Endothelial cell of umbilical vein (primary cell): ENCODE measurements at regions not wholly inside any gene's neighbourhood (a gene's known extent, or its start where the extent isn't known, plus 50 kb on each side); places are given as distances from the start of the nearest gene placed in this dataset. TPM values are rescaled to one million over a fixed set of nuclear protein-coding genes. Genes with fewer than 3 reads are reported as not detected.

Experiments used
- BruUV-seq: library from RNA; stranded (reverse); fragments of 400-500 nt; replicated peaks from 2 replicates; lab custom pipeline; 2021; lab: Mats Ljungman, UMichigan
- CTCF ChIA-PET: fragments of 300-600, 350-600 bp; sonication (Branson Sonifier 250); formaldehyde crosslinking; loops from one replicate; lab custom pipeline; 2021; ENCODE audit warnings: antibody characterized with exemption, inconsistent platforms; lab: Charles Lee
- POLR2A ChIA-PET: fragments of 300-600, 350-600 bp; sonication (Branson Sonifier 250); formaldehyde crosslinking; loops from one replicate; lab custom pipeline; 2021; ENCODE audit warnings: antibody characterized with exemption, inconsistent platforms; lab: Charles Lee
- DNase-seq: peaks from one replicate; pipeline ENCODE4 v3.0.0-alpha.2; 2011; ENCODE audit warnings: low read depth, low spot score
- FAIRE-seq: peaks from 2 replicates; lab custom pipeline; 2011; peaks lifted over from hg19 to GRCh38; lab: Jason Lieb, UNC
- H2AFZ ChIP-seq: 2 replicates; pipeline ENCODE4 v1.6.0; 2012; ENCODE audit warnings: low read depth, low read length, control low read depth, inconsistent platforms
- H3K27ac ChIP-seq: 2 replicates; pipeline ENCODE4 v1.5.1; 2011; ENCODE audit warnings: low read depth, mild to moderate bottlenecking, control low read depth, low read length, moderate library complexity; ENCODE audit not compliant: insufficient read depth
- H3K27me3 ChIP-seq, 2 experiments: 2 replicates each; pipeline versions ENCODE4 v1.6.0 to v1.6.1; 2011; ENCODE audit warnings: low read length in 2 of 2, mixed read lengths in 1 of 2; ENCODE audit not compliant: control insufficient read depth in 2 of 2, insufficient read depth in 2 of 2
- H3K36me3 ChIP-seq, 2 experiments: 2 replicates in 1 of 2; 3 replicates in 1 of 2; pipeline ENCODE4 v1.5.1; 2011; ENCODE audit warnings: low read length in 2 of 2, mild to moderate bottlenecking in 1 of 2, moderate library complexity in 1 of 2; ENCODE audit not compliant: control insufficient read depth in 2 of 2, insufficient read depth in 2 of 2; ENCODE audit errors: extremely low read depth in 1 of 2
- H3K4me1 ChIP-seq: 3 replicates; pipeline ENCODE4 v1.5.1; 2011; ENCODE audit warnings: mild to moderate bottlenecking, low read length; ENCODE audit not compliant: control insufficient read depth, insufficient read depth; ENCODE audit errors: extremely low read depth
- H3K4me2 ChIP-seq: 2 replicates; pipeline ENCODE4 v1.6.1; 2011; ENCODE audit warnings: low read length, control low read depth, mixed read lengths; ENCODE audit not compliant: insufficient read depth
- H3K4me3 ChIP-seq, 3 experiments: fragments of 200-600 bp in 1 of 3; sonication (generic), shearing (Covaris generic) in 1 of 3; replicated peaks in 1 of 3; 2 replicates each; pipeline ENCODE4 v1.5.1; 2011 to 2016; ENCODE audit warnings: control low read depth in 3 of 3, low read length in 3 of 3, mild to moderate bottlenecking in 2 of 3, inconsistent platforms in 1 of 3, low read depth in 1 of 3, moderate library complexity in 1 of 3; ENCODE audit not compliant: insufficient read depth in 1 of 3
- H3K79me2 ChIP-seq: 2 replicates; pipeline ENCODE4 v1.6.0; 2012; ENCODE audit warnings: low read length, inconsistent platforms; ENCODE audit not compliant: control insufficient read depth, insufficient read depth
- H3K9ac ChIP-seq: replicated peaks from 2 replicates; pipeline ENCODE3; 2011; ENCODE audit warnings: low read length, control low read depth; ENCODE audit not compliant: insufficient read depth; ENCODE audit errors: extremely low read depth
- H3K9me1 ChIP-seq: replicated peaks from 3 replicates; pipeline ENCODE4 v1.6.0; 2011; ENCODE audit warnings: mild to moderate bottlenecking, low read length; ENCODE audit not compliant: control insufficient read depth, insufficient read depth; ENCODE audit errors: extremely low read depth
- H3K9me3 ChIP-seq: replicated peaks from 2 replicates; pipeline ENCODE4 v1.5.1; 2012; ENCODE audit warnings: low read length, inconsistent platforms; ENCODE audit not compliant: control insufficient read depth, insufficient read depth
- H4K20me1 ChIP-seq: replicated peaks from 2 replicates; pipeline ENCODE3; 2011; ENCODE audit warnings: mild to moderate bottlenecking, low read length; ENCODE audit not compliant: control insufficient read depth, insufficient read depth; ENCODE audit errors: extremely low read depth
- EZH2 ChIP-seq: IDR thresholded peaks from 2 replicates; pipeline ENCODE4 v1.6.1; 2012; ENCODE audit warnings: borderline replicate concordance, low read depth, mild to moderate bottlenecking, moderate library complexity, low read length, inconsistent platforms; ENCODE audit not compliant: severe bottlenecking
- MAX ChIP-seq: IDR thresholded peaks from 2 replicates; pipeline ENCODE4 v1.6.1; 2011; ENCODE audit not compliant: insufficient read depth, insufficient read length
- MYC ChIP-seq: IDR thresholded peaks from one replicate; pipeline ENCODE4 v1.6.1; 2011; ENCODE audit warnings: mild to moderate bottlenecking, low read depth, low read length
- POLR2AphosphoS5 ChIP-seq: IDR thresholded peaks from 2 replicates; pipeline ENCODE4 v1.6.1; 2012; ENCODE audit warnings: low read depth, mild to moderate bottlenecking, control low read depth, low read length, moderate library complexity; ENCODE audit not compliant: insufficient read depth
- dilution Hi-C: fragments of 300-500 bp; cut with MboI; formaldehyde crosslinking; loops from one replicate; pipeline ENCODE4 v1.15.0; 2019; ENCODE audit warnings: low sequenced_read_pairs; ENCODE audit not compliant: extremely low pct_ligation_motif_present
- intact Hi-C: fragments of 100-400 bp; cut with micrococcal nuclease; formaldehyde crosslinking; loops from one replicate; pipeline ENCODE4 v1.10.0; 2022
- small RNA-seq: library from RNA; depleted of rRNA; stranded (forward); fragments of <200 nt; gene quantifications from one replicate; pipeline ENCODE3, GENCODE V24; 2012; ENCODE audit warnings: low replicate concordance, low read depth; ENCODE audit not compliant: insufficient read depth, insufficient read length
- TF ChIP-seq, protein P1 (sequence below), 2 donors: IDR thresholded peaks; 1 replicate in 1 of 2; 2 replicates in 1 of 2; pipeline ENCODE4 v1.5.1; 2011; ENCODE audit warnings: low read length in 2 of 2, mild to moderate bottlenecking in 2 of 2, moderate library complexity in 2 of 2, control low read depth in 1 of 2, inconsistent platforms in 1 of 2, low read depth in 1 of 2; ENCODE audit not compliant: insufficient read depth in 1 of 2; ENCODE audit errors: extremely low read depth in 1 of 2

DNA sequence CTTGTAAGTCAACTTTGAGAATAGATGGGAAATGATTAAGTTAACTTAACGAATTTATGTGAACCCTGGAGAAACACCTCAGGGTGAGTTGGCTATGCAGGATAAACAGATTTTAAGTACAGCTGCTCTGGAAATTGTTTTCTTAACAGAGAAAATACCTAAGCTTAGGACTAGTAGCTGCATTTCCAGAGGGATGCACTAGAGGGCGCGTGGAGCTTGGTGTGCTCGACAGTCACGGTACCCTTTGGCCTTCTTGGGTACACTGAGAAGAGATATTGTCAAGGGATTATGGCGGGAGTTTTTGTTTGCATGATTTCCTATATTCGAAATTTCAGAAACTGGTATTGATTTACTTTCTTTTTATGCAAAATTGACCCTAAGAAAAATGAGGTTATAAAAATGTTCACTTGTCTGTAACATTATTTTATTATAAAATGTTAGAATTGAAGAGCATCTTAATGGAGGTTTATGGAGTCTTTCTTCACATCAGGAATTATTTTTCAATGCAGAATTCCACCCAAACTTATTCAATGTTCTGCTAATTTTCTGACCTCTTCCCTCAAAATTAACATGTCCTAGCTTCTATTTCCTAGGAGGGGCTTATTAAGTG is 58.4 kb upstream of the MYO3A start:
- no peaks in the 10 kb centered on the region for H3K79me2 ChIP-seq
- ChIA-PET POLR2A (no interaction called here), CTCF (interaction anchor here (0.7 to 2.2 kb wide), 9 partner anchors 11 to 1007 kb away, joined by 3 to 20 read pairs (median 4); no protein-coding TSS in a partner anchor)
- intact Hi-C loops (loop anchor here (1.0 to 5.0 kb wide), 2 partner anchors 682 to 1007 kb away; no protein-coding TSS in a partner anchor), dilution Hi-C loops (no loop called here)
- BruUV-seq = no TSS peak
- H3K4me1 ChIP-seq = no peaks in the 10 kb centered on the region
- no peaks in the 10 kb centered on the region for H3K9me3 ChIP-seq
- no peak overlapping the region for H3K4me3 ChIP-seq
- H3K36me3 ChIP-seq = no peaks in the 10 kb centered on the region
- peak; percentile 83 for FAIRE-seq
- H3K4me2 ChIP-seq = no peak overlapping the region
- no peak overlapping the region for H2AFZ ChIP-seq
- TF ChIP-seq MYC = no peak
- TF ChIP-seq MAX = no peak
- TF ChIP-seq, protein P1, sequence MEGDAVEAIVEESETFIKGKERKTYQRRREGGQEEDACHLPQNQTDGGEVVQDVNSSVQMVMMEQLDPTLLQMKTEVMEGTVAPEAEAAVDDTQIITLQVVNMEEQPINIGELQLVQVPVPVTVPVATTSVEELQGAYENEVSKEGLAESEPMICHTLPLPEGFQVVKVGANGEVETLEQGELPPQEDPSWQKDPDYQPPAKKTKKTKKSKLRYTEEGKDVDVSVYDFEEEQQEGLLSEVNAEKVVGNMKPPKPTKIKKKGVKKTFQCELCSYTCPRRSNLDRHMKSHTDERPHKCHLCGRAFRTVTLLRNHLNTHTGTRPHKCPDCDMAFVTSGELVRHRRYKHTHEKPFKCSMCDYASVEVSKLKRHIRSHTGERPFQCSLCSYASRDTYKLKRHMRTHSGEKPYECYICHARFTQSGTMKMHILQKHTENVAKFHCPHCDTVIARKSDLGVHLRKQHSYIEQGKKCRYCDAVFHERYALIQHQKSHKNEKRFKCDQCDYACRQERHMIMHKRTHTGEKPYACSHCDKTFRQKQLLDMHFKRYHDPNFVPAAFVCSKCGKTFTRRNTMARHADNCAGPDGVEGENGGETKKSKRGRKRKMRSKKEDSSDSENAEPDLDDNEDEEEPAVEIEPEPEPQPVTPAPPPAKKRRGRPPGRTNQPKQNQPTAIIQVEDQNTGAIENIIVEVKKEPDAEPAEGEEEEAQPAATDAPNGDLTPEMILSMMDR (IDR thresholded peaks at IDR 0.05; ENCODE audit: extremely low read depth in 1 of 2, insufficient read depth in 1 of 2, low read depth in 1 of 2, low read length in 2 of 2) = peak; percentile 80 to 81
- H3K27me3 ChIP-seq = no peaks in the 10 kb centered on the region
- H3K9me1 ChIP-seq = no peaks in the 10 kb centered on the region
- H3K27ac ChIP-seq = no peak overlapping the region
- no peaks in the 10 kb centered on the region for H4K20me1 ChIP-seq
- DNase-seq = peak; percentile 47
- H3K9ac ChIP-seq = no peak overlapping the region

DNA sequence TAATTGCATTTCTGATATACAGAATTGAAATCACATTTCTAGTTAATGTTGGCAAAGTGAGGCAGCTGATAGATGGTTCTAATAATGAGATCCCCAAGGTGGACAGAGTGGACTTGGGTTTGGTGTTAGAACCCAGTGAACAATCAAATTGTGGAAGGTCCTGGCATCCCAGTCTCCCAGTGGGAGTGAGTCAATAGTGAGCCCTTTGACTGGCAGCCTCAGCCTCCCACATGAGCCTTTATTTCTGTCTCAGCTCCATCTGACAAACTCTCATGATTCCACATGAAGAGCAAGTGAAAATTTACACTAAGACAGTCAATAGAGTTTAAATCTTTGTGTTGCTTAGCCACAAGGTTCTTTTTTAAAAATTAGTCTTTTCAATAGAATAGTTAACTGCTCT is 56.7 kb upstream of the MYO3A start:
- no peak for DNase-seq
- intact Hi-C loops (loop anchor here (5.0 kb wide), 1 partner anchor 1005 kb away; no protein-coding TSS in a partner anchor), dilution Hi-C loops (no loop called here)
- no peak for FAIRE-seq
- no peak overlapping the region for H3K4me3 ChIP-seq
- H2AFZ ChIP-seq = no peak overlapping the region
- H3K79me2 ChIP-seq = no peaks in the 10 kb centered on the region
- H3K27ac ChIP-seq = no peak overlapping the region
- H3K36me3 ChIP-seq = no peaks in the 10 kb centered on the region
- no peaks in the 10 kb centered on the region for H4K20me1 ChIP-seq
- no peaks in the 10 kb centered on the region for H3K4me1 ChIP-seq
- POLR2A ChIA-PET = no interaction called here
- no peaks in the 10 kb centered on the region for H3K9me1 ChIP-seq
- H3K4me2 ChIP-seq = no peak overlapping the region
- CTCF ChIA-PET = no interaction called here
- no peak for TF ChIP-seq EZH2
- no peak for TF ChIP-seq POLR2AphosphoS5
- BruUV-seq = no TSS peak
- H3K27me3 ChIP-seq = no peaks in the 10 kb centered on the region
- no peak overlapping the region for H3K9ac ChIP-seq
- H3K9me3 ChIP-seq = no peaks in the 10 kb centered on the region

Small RNA genes lying in the stretch of these regions (small RNA-seq; reads per million reads assigned to genes)
- not detected for gene RNA5SP306
- not detected for gene RNU6-632P
